SK-N-SH (cell line): ENCODE measurements at regions not wholly inside any gene's neighbourhood (a gene's known extent, or its start where the extent isn't known, plus 50 kb on each side); places are given as distances from the start of the nearest gene placed in this dataset.

ENCODE experiments used
- CTCF ChIA-PET: fragments of 300-600, 350-600 bp; formaldehyde crosslinking; extraction: SDS; loops from one replicate; lab custom pipeline; 2021; lab: Yijun Ruan, JAX
- POLR2A ChIA-PET: fragments of 350-600 bp; sonication (Branson Sonifier 250); formaldehyde crosslinking; extraction: SDS; loops from one replicate; lab custom pipeline; 2020; ENCODE audit warnings: antibody characterized with exemption, inconsistent platforms; lab: Yijun Ruan, JAX
- DNase-seq: peaks from one replicate; pipeline ENCODE4 v3.0.0; 2012
- H2AFZ ChIP-seq: fragments of 200-600 bp; sonication (generic); 2 replicates; pipeline ENCODE4 v1.8.1; 2016; ENCODE audit warnings: antibody characterized with exemption, mild to moderate bottlenecking, low read depth
- H3F3A ChIP-seq: fragments of 200-600 bp; sonication (generic); replicated peaks from 2 replicates; pipeline ENCODE3; 2016; ENCODE audit warnings: antibody characterized with exemption, mild to moderate bottlenecking; ENCODE audit not compliant: insufficient read depth
- H3K27ac ChIP-seq, 2 experiments: fragments of 200-500 bp in 1 of 2; fragments of 200-600 bp in 1 of 2; sonication (Bioruptor generic) in 1 of 2; sonication (generic), shearing (Covaris generic) in 1 of 2; 2 replicates each; pipeline versions ENCODE4 v1.5.1 to v1.6.1; 2014 to 2016; ENCODE audit warnings: low read depth in 2 of 2, inconsistent platforms in 1 of 2, low read length in 1 of 2, mild to moderate bottlenecking in 1 of 2, mixed read lengths in 1 of 2
- H3K27me3 ChIP-seq: fragments of 200-600 bp; sonication (generic), shearing (Covaris generic); 2 replicates; pipeline ENCODE4 v1.6.1; 2016; ENCODE audit warnings: mixed run types; ENCODE audit not compliant: insufficient read depth
- H3K36me3 ChIP-seq, 2 experiments: fragments of 200-500 bp in 1 of 2; fragments of 200-600 bp in 1 of 2; sonication (Bioruptor generic) in 1 of 2; sonication (generic) in 1 of 2; replicated peaks in 1 of 2; 2 replicates each; pipeline versions ENCODE3 to v1.5.1; 2014 to 2016; ENCODE audit warnings: low read length in 1 of 2, mild to moderate bottlenecking in 1 of 2; ENCODE audit not compliant: insufficient read depth in 2 of 2, control insufficient read depth in 1 of 2
- H3K4me1 ChIP-seq, 2 experiments: fragments of 200-500 bp in 1 of 2; fragments of 200-600 bp in 1 of 2; sonication (Bioruptor generic) in 1 of 2; sonication (generic), shearing (Covaris generic) in 1 of 2; 2 replicates each; pipeline versions ENCODE4 v1.5.1 to v1.6.1; 2014 to 2016; ENCODE audit warnings: low read depth in 1 of 2, low read length in 1 of 2, mixed run types in 1 of 2; ENCODE audit not compliant: insufficient read depth in 2 of 2, control insufficient read depth in 1 of 2
- H3K4me2 ChIP-seq: fragments of 200-600 bp; sonication (generic), shearing (Covaris generic); 2 replicates; pipeline ENCODE4 v1.6.1; 2017; ENCODE audit warnings: mixed run types
- H3K4me3 ChIP-seq, 2 experiments: fragments of 200-500 bp in 1 of 2; fragments of 200-600 bp in 1 of 2; sonication (Bioruptor generic) in 1 of 2; sonication (generic), shearing (Covaris generic) in 1 of 2; 2 replicates each; pipeline versions ENCODE4 v1.5.1 to v1.8.1; 2014 to 2016; ENCODE audit warnings: low read depth in 2 of 2, inconsistent platforms in 1 of 2, low read length in 1 of 2, mild to moderate bottlenecking in 1 of 2, mixed read lengths in 1 of 2, moderate library complexity in 1 of 2
- H3K79me2 ChIP-seq: fragments of 200-600 bp; sonication (generic); 2 replicates; pipeline ENCODE4 v1.8.1; 2017; ENCODE audit warnings: mild to moderate bottlenecking; ENCODE audit not compliant: insufficient read depth
- H3K9ac ChIP-seq: fragments of 200-600 bp; sonication (generic); 2 replicates; pipeline ENCODE4 v1.6.1; 2017; ENCODE audit warnings: mixed run types
- H3K9me2 ChIP-seq: fragments of 200-600 bp; sonication (generic); 2 replicates; pipeline ENCODE4 v1.6.1; 2017; ENCODE audit warnings: mixed run types
- H3K9me3 ChIP-seq: fragments of 200-600 bp; sonication (generic); 2 replicates; pipeline ENCODE4 v1.6.1; 2017; ENCODE audit warnings: mixed run types, mild to moderate bottlenecking, moderate library complexity
- H4K20me1 ChIP-seq: fragments of 200-600 bp; sonication (generic); 2 replicates; pipeline ENCODE4 v1.6.1; 2017; ENCODE audit warnings: mild to moderate bottlenecking, mixed run types; ENCODE audit not compliant: insufficient read depth
- ELF1 ChIP-seq: IDR thresholded peaks from 2 replicates; pipeline ENCODE4 v1.4.0; 2012
- EP300 ChIP-seq, 2 experiments: IDR thresholded peaks; 2 replicates each; pipeline versions ENCODE4 v1.4.0 to v1.6.1; 2012; ENCODE audit warnings: borderline replicate concordance in 1 of 2, low read depth in 1 of 2, low read length in 1 of 2
- EZH2phosphoT487 ChIP-seq: fragments of 200-600 bp; sonication (generic); IDR thresholded peaks from 2 replicates; pipeline ENCODE4 v1.6.1; 2017; ENCODE audit warnings: low read depth, mixed run types, mild to moderate bottlenecking, antibody characterized with exemption, moderate library complexity, borderline replicate concordance
- FOXJ3 ChIP-seq: sonication (generic); formaldehyde crosslinking; IDR thresholded peaks from 2 replicates; pipeline ENCODE4 v1.5.1; 2020; ENCODE audit warnings: mild to moderate bottlenecking, missing genetic modification reagents
- FOXM1 ChIP-seq: IDR thresholded peaks from 2 replicates; pipeline ENCODE4 v1.4.0; 2012; ENCODE audit warnings: low read depth, mild to moderate bottlenecking
- GABPA ChIP-seq: IDR thresholded peaks from 2 replicates; pipeline ENCODE4 v1.4.0; 2012; ENCODE audit warnings: low read depth, mild to moderate bottlenecking
- JUND ChIP-seq: IDR thresholded peaks from 2 replicates; pipeline ENCODE4 v1.4.0; 2012
- MAX ChIP-seq: IDR thresholded peaks from 2 replicates; pipeline ENCODE4 v1.4.0; 2012; ENCODE audit warnings: low read depth
- MXI1 ChIP-seq: IDR thresholded peaks from 2 replicates; pipeline ENCODE4 v1.6.1; 2012; ENCODE audit warnings: mild to moderate bottlenecking, low read depth, low read length, improper control_type of control experiment
- NFIC ChIP-seq: IDR thresholded peaks from 2 replicates; pipeline ENCODE4 v1.4.0; 2012; ENCODE audit warnings: borderline replicate concordance
- NRF1 ChIP-seq: IDR thresholded peaks from 2 replicates; pipeline ENCODE4 v1.6.1; 2012; ENCODE audit warnings: low read depth, mild to moderate bottlenecking, low read length
- POLR2AphosphoS5 ChIP-seq: IDR thresholded peaks from 2 replicates; pipeline ENCODE4 v1.6.1; 2012; ENCODE audit warnings: low read depth, low read length
- RAD21 ChIP-seq: IDR thresholded peaks from 2 replicates; pipeline ENCODE4 v1.6.1; 2012; ENCODE audit warnings: mild to moderate bottlenecking, low read length
- RCOR1 ChIP-seq: fragments of 150-350 bp; IDR thresholded peaks from 2 replicates; pipeline ENCODE4 v1.6.1; 2017; ENCODE audit warnings: antibody characterized with exemption, low read length
- RFX5 ChIP-seq: IDR thresholded peaks from 2 replicates; pipeline ENCODE4 v1.6.1; 2012; ENCODE audit warnings: mild to moderate bottlenecking, improper control_type of control experiment, low read length
- SIN3A ChIP-seq: IDR thresholded peaks from 2 replicates; pipeline ENCODE4 v1.6.1; 2012; ENCODE audit warnings: low read depth, mild to moderate bottlenecking, low read length, moderate library complexity, borderline replicate concordance
- SMC3 ChIP-seq: IDR thresholded peaks from 2 replicates; pipeline ENCODE4 v1.6.1; 2012; ENCODE audit warnings: low read depth, low read length, improper control_type of control experiment
- TAF1 ChIP-seq: IDR thresholded peaks from 2 replicates; pipeline ENCODE4 v1.6.1; 2012; ENCODE audit warnings: low read depth, mild to moderate bottlenecking, low read length, moderate library complexity, borderline replicate concordance
- ZBTB33 ChIP-seq: IDR thresholded peaks from 2 replicates; pipeline ENCODE4 v1.4.0; 2012; ENCODE audit warnings: low read depth, borderline replicate concordance
- WGBS: methylation state at CpG from one replicate; pipeline ENCODE4 v1.1.6; 2017; ENCODE audit warnings: low lambda C conversion rate; 5-methylcytosine and 5-hydroxymethylcytosine counted together
- TF ChIP-seq, protein P1 (sequence below): IDR thresholded peaks from 2 replicates; pipeline ENCODE4 v1.6.1; 2012; ENCODE audit warnings: mild to moderate bottlenecking, low read depth, low read length, moderate library complexity

GRCh38 chr1:212533148-212533517 lies 75.4 kb upstream of the ATF3 start:
- no peak overlapping the region for H3K4me3 ChIP-seq
- H3K27ac ChIP-seq, result no peak overlapping the region
- 78% methylated on average over 3 of the region's 3 CpGs for WGBS
- H3K27me3 ChIP-seq, result peaks cover 5% of the 10 kb centered on the region; the same call in 1 of the 2 replicates
- no peaks in the 10 kb centered on the region for H4K20me1 ChIP-seq
- H3K9ac ChIP-seq, result no peak overlapping the region
- no peaks in the 10 kb centered on the region for H3K79me2 ChIP-seq
- no peak overlapping the region for H3K4me2 ChIP-seq
- no peaks in the 10 kb centered on the region for H3K36me3 ChIP-seq
- no peaks in the 10 kb centered on the region; a peak in 1 of 4 replicates for H3K4me1 ChIP-seq
- no peak for DNase-seq
- H3K9me3 ChIP-seq, result no peaks in the 10 kb centered on the region; the same call in 1 of the 2 replicates
- no peaks in the 10 kb centered on the region for H3F3A ChIP-seq
- TF ChIP-seq SMC3 (no peak), ZBTB33 (no peak), NRF1 (no peak), MXI1 (no peak), GABPA (no peak), FOXJ3 (CRISPR knock-in tag) (no peak), EZH2phosphoT487 (no peak), SIN3A (no peak), RAD21 (no peak), POLR2AphosphoS5 (no peak), EP300 (IDR thresholded peaks at IDR 0.05; ENCODE audit: borderline replicate concordance in 1 of 2, low read depth in 1 of 2, low read length in 1 of 2) (no peak), NFIC (no peak), TAF1 (no peak), RCOR1 (no peak), FOXM1 (no peak), JUND (no peak), ELF1 (no peak), RFX5 (no peak), MAX (no peak)
- TF ChIP-seq, protein P1, sequence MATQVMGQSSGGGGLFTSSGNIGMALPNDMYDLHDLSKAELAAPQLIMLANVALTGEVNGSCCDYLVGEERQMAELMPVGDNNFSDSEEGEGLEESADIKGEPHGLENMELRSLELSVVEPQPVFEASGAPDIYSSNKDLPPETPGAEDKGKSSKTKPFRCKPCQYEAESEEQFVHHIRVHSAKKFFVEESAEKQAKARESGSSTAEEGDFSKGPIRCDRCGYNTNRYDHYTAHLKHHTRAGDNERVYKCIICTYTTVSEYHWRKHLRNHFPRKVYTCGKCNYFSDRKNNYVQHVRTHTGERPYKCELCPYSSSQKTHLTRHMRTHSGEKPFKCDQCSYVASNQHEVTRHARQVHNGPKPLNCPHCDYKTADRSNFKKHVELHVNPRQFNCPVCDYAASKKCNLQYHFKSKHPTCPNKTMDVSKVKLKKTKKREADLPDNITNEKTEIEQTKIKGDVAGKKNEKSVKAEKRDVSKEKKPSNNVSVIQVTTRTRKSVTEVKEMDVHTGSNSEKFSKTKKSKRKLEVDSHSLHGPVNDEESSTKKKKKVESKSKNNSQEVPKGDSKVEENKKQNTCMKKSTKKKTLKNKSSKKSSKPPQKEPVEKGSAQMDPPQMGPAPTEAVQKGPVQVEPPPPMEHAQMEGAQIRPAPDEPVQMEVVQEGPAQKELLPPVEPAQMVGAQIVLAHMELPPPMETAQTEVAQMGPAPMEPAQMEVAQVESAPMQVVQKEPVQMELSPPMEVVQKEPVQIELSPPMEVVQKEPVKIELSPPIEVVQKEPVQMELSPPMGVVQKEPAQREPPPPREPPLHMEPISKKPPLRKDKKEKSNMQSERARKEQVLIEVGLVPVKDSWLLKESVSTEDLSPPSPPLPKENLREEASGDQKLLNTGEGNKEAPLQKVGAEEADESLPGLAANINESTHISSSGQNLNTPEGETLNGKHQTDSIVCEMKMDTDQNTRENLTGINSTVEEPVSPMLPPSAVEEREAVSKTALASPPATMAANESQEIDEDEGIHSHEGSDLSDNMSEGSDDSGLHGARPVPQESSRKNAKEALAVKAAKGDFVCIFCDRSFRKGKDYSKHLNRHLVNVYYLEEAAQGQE, result no peak
- H2AFZ ChIP-seq, result no peak overlapping the region
- no peaks in the 10 kb centered on the region for H3K9me2 ChIP-seq
- CTCF ChIA-PET, result no interaction called here
- POLR2A ChIA-PET, result no interaction called here
